NCI-H82 treated with DMSO at 0.1 percent for 48 hours (cell line): ENCODE measurements at regions not wholly inside any gene's neighbourhood (a gene's known extent, or its start where the extent isn't known, plus 50 kb on each side); places are given as distances from the start of the nearest gene placed in this dataset.
"Not testable (repeated sequence)": the region's sequence is repeated elsewhere in the genome, so short reads cannot be mapped to it uniquely, and the experiment has no call there.

ENCODE experiments used
- DNase-seq: peaks from one replicate; lab custom pipeline; 2025; ENCODE audit not compliant: unreplicated experiment; lab: John Stamatoyannopoulos, UW

DNA sequence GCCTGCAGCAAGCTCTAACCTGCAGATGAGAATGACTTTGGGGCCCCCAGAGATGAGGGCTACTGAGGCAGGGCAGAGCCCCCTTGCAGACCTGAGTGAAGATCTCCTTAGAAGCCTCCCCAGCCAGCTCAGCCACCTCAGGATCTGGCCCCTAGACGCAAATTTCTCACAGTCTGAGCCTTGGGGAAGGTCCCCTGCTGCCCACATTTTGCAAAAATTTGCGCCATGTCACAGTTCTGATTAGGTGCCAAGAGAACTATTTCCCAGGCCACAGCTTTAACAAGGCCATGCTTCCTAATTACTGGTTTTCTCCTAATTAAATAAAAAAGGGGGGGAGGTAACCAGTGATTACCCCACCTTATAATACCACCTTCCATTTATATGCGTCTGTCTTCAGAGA is 81.0 kb upstream of the HES1 start:
- DNase-seq, result no peak

DNA sequence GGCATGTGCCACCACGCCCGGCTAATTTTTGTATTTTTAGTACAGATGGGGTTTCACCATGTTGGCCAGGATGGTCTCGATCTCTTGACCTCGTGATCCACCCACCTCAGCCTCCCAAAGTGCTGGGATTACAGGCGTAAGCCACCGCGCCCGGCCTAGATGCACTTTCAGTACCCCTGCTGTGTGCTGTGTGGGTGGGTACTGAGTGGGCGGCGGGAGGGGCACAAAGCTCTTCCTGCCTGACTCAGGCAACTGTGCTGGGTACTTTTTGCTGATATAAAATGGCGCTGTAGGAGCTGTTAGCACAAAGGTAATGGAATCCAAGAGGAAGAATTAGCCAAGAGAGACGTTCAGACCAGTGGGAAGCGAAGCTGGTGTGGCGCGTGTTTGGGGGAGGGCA is 79.6 kb upstream of the HES1 start:
- not testable (repeated sequence) for DNase-seq

DNA sequence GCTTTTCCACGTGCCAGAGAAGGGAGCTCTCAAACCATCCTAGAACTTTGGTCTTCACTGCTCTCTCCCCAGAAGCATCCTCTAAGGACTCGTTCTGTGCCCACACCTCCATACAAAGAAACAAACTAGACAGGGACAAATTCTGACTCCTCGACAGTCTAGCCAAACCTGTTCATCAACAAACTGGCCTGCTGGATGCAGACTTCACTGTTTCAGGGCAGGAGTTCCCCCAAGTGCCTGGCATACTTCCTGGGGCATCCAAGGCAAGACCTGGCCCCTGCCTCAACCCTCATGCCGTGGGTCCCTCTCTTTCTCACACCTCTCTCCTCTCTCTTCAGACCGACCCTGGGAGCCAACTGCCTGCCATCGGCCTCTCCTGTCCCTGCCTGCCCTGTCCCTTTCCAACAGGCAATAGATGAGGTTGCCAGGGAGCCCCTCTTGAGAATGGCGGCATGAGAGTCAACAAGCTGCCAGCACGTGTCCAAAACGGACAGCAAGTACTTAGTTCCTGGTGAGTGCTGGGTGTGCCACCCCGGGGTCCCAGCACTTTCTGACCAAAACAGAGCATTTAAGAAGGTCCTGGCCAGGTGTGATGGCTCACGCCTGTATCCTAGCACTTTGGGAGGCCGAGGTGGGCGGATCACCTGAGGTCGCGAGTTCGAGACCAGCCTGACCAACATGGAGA is 79.1 kb upstream of the HES1 start:
- DNase-seq, result no peak

DNA sequence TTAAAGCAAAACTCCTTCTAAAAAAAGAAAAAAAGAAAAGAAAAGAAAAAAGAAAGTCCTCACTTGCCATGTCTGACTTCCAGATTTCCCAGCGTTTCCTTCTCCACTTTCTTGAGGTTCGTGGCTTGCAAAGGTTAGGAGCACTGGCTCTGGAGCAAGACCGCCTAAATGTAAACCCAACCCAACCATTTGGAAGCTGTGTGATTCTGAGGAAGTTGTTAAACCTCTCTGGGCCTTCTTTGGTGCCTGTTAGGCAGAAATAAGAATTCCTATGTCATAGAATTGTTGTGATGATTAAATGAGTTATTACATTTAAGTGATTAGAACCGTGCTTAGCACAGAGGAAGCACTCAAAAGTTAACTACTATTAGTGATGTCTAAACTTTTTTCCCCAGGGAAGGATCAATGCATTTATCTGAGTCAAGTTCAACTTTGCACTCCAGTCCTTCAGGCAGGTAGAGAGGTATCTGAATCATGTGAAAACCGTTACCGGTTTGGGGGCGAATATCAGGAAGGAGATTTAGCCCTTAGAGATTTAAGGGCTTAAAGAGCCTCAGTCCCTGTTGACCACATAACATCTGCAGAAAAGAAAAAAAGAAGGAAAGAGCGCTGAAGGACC is 78.3 kb upstream of the HES1 start:
- no peak for DNase-seq

DNA sequence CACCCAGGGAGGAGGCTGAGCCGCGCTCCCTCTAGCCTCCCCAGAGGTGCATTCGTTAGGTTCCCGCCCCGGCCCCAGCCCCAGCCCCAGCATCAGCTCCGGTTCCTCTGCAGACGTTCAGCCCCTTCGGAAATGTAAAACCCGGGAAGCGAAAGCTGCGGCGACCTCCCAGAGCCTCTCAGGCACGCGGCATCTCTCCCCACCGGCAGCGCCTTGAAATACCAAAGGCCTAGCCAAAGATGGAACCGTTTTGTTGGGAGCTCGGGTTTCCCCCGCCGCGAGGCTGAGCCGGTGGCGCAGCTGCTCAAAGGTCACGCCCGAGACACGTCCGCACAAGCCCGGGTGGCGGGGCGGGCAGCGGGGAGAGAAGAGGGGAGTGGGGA is 77.8 kb upstream of the HES1 start:
- no peak for DNase-seq

DNA sequence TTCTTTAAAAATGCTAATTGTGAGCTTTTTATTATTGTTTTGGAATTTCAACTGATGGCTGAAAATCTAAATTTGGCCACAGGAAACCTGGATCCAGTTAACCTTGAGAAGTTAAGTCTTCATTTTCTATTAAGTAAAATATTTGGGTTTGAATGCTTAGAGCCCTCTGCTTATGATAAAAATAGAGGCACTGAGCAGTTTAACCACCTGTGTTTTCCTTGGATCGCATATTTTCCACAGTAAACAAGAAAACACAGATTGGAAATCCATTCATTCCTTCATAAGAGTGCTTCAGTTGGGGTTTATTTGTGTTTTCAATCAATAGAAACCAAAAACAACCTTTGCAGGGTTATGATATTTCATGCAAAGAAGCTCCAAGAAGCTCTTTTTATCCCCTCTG is 77.2 kb upstream of the HES1 start:
- DNase-seq, result no peak

DNA sequence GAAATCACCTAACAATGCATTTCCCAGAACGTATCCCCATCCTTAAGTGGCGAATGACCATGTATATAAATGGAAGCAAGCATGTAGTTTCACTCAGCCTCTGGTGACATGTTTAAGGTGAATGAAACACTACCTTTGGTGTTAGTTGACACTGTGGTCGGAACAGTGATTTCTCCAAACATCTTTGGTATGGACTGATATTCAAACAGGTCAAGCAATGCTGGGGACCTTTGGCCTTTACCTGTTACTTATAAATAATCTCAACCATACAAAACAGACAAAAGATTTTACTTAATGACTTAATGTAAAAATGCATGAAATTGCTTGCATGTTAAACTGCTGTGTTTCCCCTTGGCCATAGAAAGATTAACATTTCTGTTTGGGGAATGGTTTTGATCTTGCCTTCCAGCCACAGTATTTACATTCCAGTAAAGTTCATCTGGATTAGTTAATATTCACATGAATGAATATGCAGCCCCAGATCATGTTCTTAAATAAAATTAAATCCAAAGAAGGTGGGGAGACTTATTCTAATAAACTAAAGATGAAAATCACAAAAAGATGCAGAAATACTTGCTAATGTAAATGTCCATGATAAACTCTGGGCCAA is 74.4 kb upstream of the HES1 start:
- DNase-seq, result no peak

DNA sequence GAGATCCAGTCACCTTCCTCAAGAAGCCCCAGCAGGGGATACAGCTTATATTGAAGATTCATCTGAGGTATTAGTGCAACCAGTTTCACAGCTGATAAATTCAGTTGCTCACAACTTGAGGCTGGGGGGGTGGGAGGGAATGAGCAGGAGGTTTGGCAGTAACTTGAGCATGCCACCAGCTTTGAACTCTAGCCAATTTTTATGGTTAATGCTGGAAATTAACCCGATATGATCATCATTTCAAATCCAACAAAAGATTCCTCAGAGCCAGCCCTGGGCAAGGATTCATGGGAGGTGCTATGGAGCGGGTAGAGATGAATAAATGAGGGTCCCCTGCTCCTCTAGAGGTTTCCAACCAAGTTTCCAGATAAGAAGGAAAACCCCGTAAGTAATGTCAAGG is 73.1 kb upstream of the HES1 start:
- no peak for DNase-seq

DNA sequence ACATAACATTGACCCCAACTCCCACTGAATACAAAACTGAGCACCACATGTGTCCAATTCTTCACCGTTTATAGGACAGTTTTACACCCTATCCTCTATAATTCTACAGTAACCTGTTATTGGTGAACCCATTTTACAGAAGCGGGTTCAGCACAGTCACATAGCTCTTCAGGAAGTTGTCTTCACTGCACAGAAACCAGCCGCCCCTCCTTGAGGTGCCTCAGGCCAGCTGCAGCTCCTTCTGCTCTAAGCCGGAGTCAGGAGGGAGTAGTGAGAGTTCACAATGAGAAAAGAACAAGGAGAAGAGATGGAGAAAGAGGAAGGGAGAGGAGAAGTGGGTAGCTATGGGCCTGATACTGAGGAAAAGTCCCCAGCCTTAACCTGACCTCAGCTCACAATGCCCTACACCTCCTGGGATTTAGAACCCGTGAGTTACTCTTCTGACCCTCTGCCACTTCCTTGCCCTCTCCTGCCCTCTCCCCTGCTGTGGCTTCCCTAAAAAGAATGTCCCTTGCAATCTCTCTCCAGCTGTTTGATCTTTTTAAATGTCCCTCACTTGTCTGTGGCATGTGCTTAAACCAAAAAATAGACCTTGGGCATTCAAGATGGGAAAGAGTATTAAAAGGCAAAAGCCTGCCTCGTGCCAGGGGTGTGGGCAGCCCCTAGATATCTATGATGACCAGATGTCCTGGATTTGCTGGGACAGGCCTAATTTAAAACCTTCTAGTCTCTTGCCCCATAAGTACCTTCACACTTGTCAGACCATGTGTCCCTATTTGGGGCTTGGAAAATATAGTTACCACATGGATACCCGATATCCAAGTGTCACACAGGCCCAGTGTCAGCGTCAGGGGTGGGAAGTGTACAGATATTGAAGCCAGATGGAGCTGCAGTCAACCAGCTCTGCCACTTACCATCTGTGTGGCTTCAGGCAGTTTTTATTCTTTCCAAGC is 71.3 kb upstream of the HES1 start:
- no peak for DNase-seq

DNA sequence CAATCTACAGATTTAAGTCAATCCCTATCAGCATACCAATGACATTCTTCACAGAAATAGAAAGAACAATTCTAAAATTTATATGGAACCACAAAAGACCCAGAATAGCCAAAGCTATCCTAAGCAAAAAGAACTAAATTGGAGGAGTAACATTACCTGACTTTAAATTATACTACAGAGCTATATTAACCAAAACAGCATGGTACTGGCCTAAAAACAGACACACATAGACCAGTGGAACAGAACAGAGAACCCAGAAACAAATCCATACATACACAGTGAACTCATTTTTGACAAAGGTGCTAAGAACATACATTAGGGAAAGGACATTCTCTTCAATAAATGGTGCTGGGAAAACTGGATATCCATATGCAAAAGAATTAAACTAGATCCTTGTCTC is 68.6 kb upstream of the HES1 start:
- not testable (repeated sequence) for DNase-seq

DNA sequence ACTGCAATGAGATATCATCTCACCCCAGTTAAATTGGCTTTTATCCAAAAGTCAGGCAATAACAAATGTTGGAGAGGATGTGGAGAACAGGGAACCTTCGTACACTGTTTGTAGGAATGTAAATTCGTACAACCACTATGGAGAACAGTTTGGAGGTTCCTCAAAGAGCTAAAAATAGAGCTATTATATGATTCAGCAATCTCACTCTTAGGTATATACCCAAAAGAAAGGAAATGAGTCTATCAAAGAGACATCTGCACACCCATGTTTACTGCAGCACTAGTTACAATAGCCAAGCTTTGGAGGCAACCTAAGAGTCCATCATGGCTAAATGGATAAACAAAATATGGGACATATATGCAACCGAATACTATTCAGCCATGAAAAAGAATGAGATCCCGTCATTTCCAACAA is 68.0 kb upstream of the HES1 start:
- no peak for DNase-seq

DNA sequence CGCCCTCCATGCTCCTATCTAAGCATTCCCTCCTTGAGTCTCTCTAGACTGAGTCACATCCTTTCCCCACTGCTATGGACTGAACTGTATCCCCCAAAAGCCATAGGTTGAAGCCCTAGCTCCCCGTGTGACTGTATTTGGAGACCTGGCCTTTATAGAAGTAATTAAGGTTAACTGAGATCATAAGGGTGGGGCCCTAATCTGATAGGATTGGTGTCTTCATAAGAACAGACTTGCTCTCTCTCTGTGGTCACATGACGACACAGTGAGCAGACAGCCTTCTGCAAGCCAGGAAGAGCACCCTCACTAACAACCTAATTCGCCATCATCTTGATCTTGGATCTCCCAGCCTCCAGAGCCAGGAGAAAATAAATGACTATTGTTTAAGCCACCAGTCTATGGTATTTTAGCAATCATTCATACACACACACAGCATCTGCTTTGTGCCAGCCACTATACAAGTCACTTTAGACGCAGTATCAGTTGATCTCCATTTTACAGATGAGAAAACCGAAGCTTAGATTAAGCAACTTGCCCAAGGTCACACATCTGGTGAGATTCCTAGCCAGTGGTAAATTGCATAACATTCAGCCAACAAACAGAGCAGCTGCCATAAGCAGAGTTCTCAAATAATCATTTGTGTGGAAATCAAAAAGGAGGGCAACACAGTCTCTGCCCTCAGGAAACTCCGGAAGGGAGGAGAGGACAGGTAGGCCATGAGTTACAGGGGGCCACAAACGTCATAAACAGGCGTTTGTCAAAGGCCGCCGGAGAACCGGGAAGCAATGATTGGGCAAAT is 66.3 kb upstream of the HES1 start:
- no peak for DNase-seq

DNA sequence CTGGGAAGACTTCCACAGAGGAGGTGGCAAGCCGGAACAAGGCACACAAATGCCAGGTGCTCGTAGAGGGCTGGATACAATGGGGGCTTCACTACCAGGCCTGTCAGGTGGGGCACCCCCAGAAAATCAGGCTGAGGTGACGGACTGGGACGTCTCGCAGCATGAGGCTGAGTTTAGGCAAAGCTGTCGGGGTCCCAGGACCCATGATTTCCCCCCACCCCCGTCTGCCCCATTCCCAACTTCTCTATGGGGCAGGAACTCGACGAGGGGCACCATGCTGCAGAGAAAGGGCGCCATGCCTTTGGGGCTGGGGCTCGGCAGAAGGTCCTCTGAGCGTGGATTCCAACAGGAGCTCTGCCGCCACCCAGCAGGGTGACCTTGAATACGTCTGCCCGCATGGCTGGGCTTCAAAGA is 65.7 kb upstream of the HES1 start:
- DNase-seq, result no peak

DNA sequence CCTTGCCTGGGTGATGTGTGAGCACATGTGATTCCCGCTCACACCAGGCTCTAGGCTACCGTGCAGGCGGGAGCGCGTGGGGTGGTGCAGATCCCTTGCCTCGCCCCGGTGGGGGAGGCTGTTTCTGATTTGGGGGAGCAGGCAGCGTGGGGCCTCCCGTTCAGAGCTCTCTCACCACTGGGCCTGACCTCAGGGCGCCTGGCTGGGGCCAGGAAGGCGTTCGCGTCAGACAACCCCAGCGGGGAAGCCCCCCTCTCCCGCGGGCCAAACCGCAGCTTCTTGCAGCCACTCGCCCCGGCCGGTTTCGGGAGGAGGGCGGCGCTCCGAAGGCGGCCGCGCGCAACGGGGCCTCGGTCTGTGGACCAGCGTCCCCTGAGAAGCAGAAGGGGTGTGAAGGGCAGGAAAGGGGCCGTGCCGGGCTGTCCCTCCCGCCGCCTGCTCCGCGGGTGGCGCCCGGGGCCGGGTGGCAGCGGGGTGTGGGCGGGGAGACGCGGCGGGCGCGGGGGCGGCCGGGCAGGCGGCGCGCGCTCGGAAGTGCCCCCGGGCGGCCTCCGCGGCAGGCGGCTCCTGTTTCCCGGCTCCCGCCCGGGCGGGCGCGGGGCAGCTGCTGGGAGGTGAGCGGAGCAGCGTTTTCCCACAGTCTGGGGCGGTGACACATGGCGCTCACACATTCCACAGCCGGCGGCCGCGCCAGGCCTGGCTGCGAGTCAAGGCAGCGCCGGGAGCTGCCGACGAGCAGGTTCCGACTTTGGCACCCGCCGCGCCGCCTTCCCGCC is 65.1 kb upstream of the HES1 start:
- no peak for DNase-seq

DNA sequence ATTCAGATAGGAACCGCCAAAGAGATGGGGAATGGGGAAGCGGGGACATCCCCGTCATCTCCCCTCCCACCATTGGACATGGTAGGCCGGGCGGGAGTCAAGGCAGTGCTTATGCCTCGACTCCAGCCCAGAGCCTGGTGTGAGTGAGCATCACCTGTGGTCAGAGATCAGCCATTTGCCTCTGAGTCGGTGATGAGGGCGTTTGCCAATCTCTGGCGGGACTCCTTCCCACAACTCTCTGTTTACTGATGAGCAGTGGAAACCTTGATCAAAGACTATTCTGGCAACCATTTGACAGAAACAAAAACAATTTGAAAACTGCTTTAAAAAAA is 63.9 kb upstream of the HES1 start:
- no peak for DNase-seq

DNA sequence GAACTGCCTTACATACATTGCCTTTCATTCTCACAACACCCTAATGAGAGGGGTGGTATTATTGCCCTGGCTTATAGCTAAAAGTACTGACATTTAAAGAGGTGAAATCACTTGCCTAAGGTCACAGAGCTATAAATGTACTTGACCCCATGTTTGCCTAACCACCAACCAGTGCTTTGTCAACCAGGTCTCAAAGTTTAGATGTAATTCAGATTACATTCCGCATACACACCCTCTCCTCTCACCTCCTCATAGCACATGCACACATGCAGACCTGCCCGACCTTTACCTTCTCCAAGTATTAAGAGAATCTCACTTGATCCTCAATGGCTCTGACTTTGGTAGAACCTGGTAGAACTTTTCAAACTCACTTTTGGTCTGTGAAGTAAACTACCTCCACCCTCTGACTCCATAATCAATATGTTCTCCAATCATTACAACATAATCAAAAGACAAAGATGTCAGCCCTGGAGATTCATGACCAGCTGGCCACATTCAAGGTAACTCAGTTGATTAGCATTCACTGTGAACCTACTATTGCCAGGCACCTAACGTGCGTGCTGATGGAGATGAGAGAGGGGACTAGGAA is 63.2 kb upstream of the HES1 start:
- no peak for DNase-seq

DNA sequence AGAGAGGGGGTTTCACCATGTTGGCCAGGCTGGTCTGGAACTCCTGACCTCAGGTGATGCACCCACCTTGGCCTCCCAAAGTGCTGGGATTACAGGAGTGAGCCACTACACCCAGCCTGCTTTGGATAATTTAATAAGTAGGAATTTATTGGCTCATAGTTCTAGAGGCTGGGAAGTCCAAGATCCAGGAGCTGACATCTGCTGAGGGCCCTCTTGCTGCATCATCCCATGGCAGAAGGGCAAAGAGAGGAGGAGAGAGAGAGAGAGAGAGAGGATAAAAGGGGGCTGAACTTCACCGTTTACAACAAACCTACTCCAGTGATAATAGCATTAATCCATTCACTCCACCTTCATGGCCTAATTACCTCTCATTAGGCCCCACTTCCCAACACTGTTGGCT is 62.0 kb upstream of the HES1 start:
- no peak for DNase-seq

DNA sequence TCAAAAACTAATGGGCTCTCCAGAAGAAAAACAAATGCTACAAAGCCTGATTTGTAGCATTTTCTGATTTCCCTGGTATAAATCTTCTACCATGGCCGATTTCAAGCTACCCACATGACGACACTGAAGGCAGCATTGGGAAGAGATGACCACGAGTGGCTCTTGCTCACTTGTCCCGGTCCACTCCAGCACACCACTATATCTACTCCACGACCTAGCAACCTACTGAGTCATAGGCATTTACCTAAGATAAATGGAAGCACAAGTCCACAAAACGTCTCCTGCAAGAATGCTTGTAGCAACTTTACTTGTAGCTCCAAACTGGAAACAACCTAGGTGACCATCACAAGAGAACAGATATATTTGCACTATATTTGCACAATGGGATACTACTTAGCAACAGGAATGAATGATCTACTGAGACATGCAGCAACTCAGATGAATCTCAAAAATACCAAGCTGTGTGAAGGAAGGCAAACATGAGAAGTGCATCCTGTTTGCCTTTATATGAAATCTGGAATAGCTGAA is 60.8 kb upstream of the HES1 start:
- no peak for DNase-seq

DNA sequence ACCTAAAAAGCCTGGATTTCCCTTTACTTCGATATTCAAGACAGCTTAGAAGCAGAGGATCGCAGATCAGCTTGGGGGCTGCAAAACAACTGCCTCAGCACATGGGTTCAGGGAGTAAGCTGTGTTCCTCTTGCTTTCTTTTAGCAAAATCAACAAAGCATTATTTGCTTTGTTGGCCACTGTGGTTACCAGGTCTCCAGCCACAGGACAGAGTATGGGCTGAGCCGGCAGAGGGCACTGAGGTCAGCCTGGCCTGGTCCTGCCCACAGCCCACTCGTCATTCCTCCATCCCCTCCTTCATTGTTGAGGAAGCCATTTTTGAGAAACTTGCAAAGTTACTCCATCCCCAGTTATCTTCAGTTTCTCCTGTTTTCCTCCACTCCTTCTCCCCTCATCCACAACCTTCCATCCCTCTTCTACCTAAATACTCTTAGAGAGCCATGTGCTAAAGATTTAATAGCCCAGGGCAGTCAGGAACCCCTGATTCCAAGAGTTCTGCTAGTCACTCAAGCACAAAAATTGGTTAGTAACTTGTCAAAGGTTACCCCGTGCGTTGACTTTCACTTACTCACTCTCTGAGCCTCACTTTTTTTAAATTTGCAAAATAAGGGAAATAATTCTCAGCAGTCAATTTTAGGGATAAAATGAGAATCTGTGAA is 60.0 kb upstream of the HES1 start:
- no peak for DNase-seq
